Urinary bladder (tissue), 3 donors: ENCODE measurements at regions not wholly inside any gene's neighbourhood (a gene's known extent, or its start where the extent isn't known, plus 50 kb on each side); places are given as distances from the start of the nearest gene placed in this dataset.
"Not testable (repeated sequence)": the region's sequence is repeated elsewhere in the genome, so short reads cannot be mapped to it uniquely, and the experiment has no call there.

Experiments used
- DNase-seq: peaks from one replicate; pipeline ENCODE4 v3.0.0-alpha.2; 2015; ENCODE audit errors: extremely low spot score
- H3K27ac ChIP-seq: one replicate; pipeline ENCODE4 v1.5.1; 2013; ENCODE audit warnings: low read depth, mild to moderate bottlenecking, moderate library complexity
- H3K36me3 ChIP-seq: one replicate; pipeline ENCODE4 v1.6.1; 2013; ENCODE audit warnings: mild to moderate bottlenecking, moderate library complexity; ENCODE audit not compliant: insufficient read depth
- H3K4me1 ChIP-seq: one replicate; pipeline ENCODE4 v1.6.1; 2013; ENCODE audit warnings: mild to moderate bottlenecking, moderate library complexity; ENCODE audit not compliant: insufficient read depth
- H3K4me3 ChIP-seq: one replicate; pipeline ENCODE4 v1.5.1; 2013; ENCODE audit warnings: low read depth, low read length
- WGBS: extraction: QIAGEN DNeasy Blood & Tissue Kit; methylation state at CpG from one replicate; pipeline ENCODE4 v1.1.7; 2013; 5-methylcytosine and 5-hydroxymethylcytosine counted together
- donor health status: healthy with polysubstance abuse.
- donor health status: healthy.

GRCh38 chr18:24616653-24617052, 156.2 kb downstream of the HRH4 start:
- no peak overlapping the region for H3K4me3 ChIP-seq
- WGBS, result 41% methylated on average over 3 of the region's 3 CpGs
- H3K4me1 ChIP-seq, result no peaks in the 10 kb centered on the region
- no peak for DNase-seq
- H3K27ac ChIP-seq, result no peak overlapping the region
- H3K36me3 ChIP-seq, result no peaks in the 10 kb centered on the region

- WGBS, result 51% methylated on average over 9 of the region's 17 CpGs
- not testable (repeated sequence) for H3K4me1 ChIP-seq
Measured at GRCh38 chr18:24624421-24624820, 164.0 kb downstream of the HRH4 start.

GRCh38 chr18:24627644-24628315, 167.3 kb downstream of the HRH4 start:
- H3K4me1 ChIP-seq, result no peaks in the 10 kb centered on the region
- 48% methylated on average over 4 of the region's 4 CpGs for WGBS

More at GRCh38 chr18:24624421-24624820, 164.0 kb downstream of the HRH4 start:
- not testable (repeated sequence) for DNase-seq, H3K27ac ChIP-seq, H3K4me3 ChIP-seq, H3K36me3 ChIP-seq

GRCh38 chr18:24628326-24628725, 167.9 kb downstream of the HRH4 start:
- Histone ChIP-seq H3K4me1 (no peaks in the 10 kb centered on the region), H3K36me3 (no peaks in the 10 kb centered on the region), H3K4me3 (no peak overlapping the region), H3K27ac (no peak overlapping the region)
- DNase-seq, result no peak
- 77% methylated on average over 1 of the region's 1 CpG for WGBS

More at GRCh38 chr18:24627644-24628315, 167.3 kb downstream of the HRH4 start:
- H3K4me3 ChIP-seq, result no peak overlapping the region
- no peak for DNase-seq
- no peak overlapping the region for H3K27ac ChIP-seq
- no peaks in the 10 kb centered on the region for H3K36me3 ChIP-seq

GRCh38 chr18:24629921-24630320, 169.5 kb downstream of the HRH4 start:
- Histone ChIP-seq H3K36me3 (no peaks in the 10 kb centered on the region), H3K27ac (no peak overlapping the region), H3K4me1 (no peaks in the 10 kb centered on the region), H3K4me3 (no peak overlapping the region)
- DNase-seq, result no peak
- 58% methylated on average over 3 of the region's 3 CpGs for WGBS

- 65% methylated on average over 10 of the region's 10 CpGs for WGBS
- H3K36me3 ChIP-seq, result no peaks in the 10 kb centered on the region
- no peak overlapping the region for H3K4me3 ChIP-seq
- no peaks in the 10 kb centered on the region for H3K4me1 ChIP-seq
- DNase-seq, result no peak
- H3K27ac ChIP-seq, result no peak overlapping the region
Measured at GRCh38 chr18:24630346-24630880, 170.0 kb downstream of the HRH4 start.

GRCh38 chr18:24631243-24632025, 171.0 kb downstream of the HRH4 start:
- WGBS, result 40% methylated on average over 21 of the region's 21 CpGs
- H3K27ac ChIP-seq, result no peak overlapping the region
- no peaks in the 10 kb centered on the region for H3K36me3 ChIP-seq
- no peaks in the 10 kb centered on the region for H3K4me1 ChIP-seq
- no peak for DNase-seq
- no peak overlapping the region for H3K4me3 ChIP-seq

- DNase-seq, result no peak
- WGBS, result 87% methylated on average over 15 of the region's 15 CpGs
Measured at GRCh38 chr18:24632158-24632988, 171.9 kb downstream of the HRH4 start.

GRCh38 chr18:24633121-24633520, 172.7 kb downstream of the HRH4 start:
- Histone ChIP-seq H3K36me3 (no peaks in the 10 kb centered on the region), H3K4me3 (no peak overlapping the region), H3K4me1 (no peaks in the 10 kb centered on the region), H3K27ac (no peak overlapping the region)
- WGBS, result 97% methylated on average over 3 of the region's 3 CpGs
- no peak for DNase-seq

More at GRCh38 chr18:24632158-24632988, 171.9 kb downstream of the HRH4 start:
- H3K36me3 ChIP-seq, result no peaks in the 10 kb centered on the region
- no peaks in the 10 kb centered on the region for H3K4me1 ChIP-seq
- no peak overlapping the region for H3K27ac ChIP-seq
- H3K4me3 ChIP-seq, result no peak overlapping the region

- Histone ChIP-seq H3K36me3 (no peaks in the 10 kb centered on the region), H3K4me3 (no peak overlapping the region), H3K4me1 (no peaks in the 10 kb centered on the region), H3K27ac (no peak overlapping the region)
- WGBS, result 93% methylated on average over 4 of the region's 4 CpGs
- no peak for DNase-seq
Measured at GRCh38 chr18:24649571-24649970, 189.1 kb downstream of the HRH4 start.

- H3K36me3 ChIP-seq, result no peaks in the 10 kb centered on the region
- no peaks in the 10 kb centered on the region for H3K4me1 ChIP-seq
- no peak for DNase-seq
- H3K27ac ChIP-seq, result no peak overlapping the region
- 74% methylated on average over 2 of the region's 2 CpGs for WGBS
- no peak overlapping the region for H3K4me3 ChIP-seq
Measured at GRCh38 chr18:24651434-24651833, 191.0 kb downstream of the HRH4 start.

GRCh38 chr18:24656050-24656449, 195.6 kb downstream of the HRH4 start:
- 45% methylated on average over 4 of the region's 4 CpGs for WGBS
- Histone ChIP-seq H3K27ac (no peak overlapping the region), H3K36me3 (no peaks in the 10 kb centered on the region), H3K4me3 (no peak overlapping the region), H3K4me1 (no peaks in the 10 kb centered on the region)
- DNase-seq, result no peak
